ENCODE measurements at regions not wholly inside any gene's neighbourhood (a gene's known extent, or its start where the extent isn't known, plus 50 kb on each side); places are given as distances from the start of the nearest gene placed in this dataset.

DNA sequence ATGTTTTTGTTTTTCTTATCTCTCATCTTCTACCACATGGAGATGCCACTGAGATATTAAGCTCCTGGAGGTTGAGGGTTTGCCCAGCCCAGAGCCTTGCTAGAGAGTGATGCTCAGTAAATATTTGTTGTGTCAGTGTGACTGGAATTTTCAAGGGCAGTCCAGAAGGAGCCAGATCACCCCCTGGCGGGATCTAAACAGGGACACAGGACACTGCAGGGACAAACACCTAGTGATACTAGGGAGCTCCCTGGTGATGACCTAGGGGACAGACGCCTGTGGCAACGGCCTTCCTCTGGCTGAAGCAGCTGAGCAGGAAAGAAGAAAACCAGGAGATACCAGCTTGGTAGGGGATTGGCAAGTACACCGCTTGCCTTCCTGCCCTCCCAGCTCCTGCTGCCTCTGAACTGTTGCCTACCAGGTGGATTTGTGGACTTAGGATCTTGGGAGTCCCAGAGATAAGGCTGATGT, 714.4 kb upstream of the TBX3 start:
- TF ChIP-seq POLR2A (IDR thresholded peaks at IDR 0.05) (no peak), EP300 (IDR thresholded peaks at IDR 0.05; ENCODE audit: low read depth) (no peak), POLR2AphosphoS5 (IDR thresholded peaks at IDR 0.05) (no peak)
- TF ChIP-seq, protein P1, sequence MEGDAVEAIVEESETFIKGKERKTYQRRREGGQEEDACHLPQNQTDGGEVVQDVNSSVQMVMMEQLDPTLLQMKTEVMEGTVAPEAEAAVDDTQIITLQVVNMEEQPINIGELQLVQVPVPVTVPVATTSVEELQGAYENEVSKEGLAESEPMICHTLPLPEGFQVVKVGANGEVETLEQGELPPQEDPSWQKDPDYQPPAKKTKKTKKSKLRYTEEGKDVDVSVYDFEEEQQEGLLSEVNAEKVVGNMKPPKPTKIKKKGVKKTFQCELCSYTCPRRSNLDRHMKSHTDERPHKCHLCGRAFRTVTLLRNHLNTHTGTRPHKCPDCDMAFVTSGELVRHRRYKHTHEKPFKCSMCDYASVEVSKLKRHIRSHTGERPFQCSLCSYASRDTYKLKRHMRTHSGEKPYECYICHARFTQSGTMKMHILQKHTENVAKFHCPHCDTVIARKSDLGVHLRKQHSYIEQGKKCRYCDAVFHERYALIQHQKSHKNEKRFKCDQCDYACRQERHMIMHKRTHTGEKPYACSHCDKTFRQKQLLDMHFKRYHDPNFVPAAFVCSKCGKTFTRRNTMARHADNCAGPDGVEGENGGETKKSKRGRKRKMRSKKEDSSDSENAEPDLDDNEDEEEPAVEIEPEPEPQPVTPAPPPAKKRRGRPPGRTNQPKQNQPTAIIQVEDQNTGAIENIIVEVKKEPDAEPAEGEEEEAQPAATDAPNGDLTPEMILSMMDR (IDR thresholded peaks at IDR 0.05): peak in 4 of 5 experiments; percentile 14 to 41 (median 28)
